ENCODE measurements at regions not wholly inside any gene's neighbourhood (a gene's known extent, or its start where the extent isn't known, plus 50 kb on each side); places are given as distances from the start of the nearest gene placed in this dataset.

DNA sequence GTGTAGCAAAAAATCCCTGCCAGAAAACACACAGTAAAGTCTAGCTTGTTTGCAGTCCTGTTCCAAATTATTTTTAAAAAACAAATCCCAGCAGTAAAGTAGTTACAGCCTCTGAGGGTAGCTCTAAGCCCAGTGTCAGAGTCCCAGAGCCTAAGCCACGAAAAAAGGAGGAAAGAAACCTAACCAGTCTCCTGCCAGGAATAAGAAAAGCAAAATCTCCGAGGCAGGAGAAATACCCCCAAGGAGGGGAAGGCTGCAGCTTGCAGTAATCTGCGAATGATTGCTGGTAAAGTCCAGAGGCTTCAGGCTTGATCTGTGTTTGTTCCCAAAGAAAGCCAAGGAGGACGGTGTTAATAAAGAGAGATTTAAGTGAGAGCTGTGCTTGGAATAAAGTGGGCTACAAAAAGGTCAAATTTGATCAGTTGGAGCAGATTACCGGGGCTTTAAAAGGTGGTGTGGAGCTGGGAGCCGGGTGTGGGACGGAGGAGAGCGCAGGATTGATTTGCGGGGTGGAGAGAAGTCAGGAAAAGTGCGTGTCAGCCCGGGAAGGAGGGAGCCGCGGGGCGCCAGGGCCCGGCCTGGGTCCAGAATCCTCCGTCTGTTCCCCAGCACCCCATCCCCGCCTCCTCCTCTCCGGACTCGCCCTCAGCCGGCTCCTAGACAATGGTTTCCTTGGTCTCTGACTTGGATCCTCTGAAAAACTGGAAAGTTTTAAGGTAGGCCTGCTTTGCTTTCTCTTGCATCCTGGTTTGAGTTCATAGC lies 219.4 kb upstream of the CELF2 start:
- TF ChIP-seq EZH2 (IDR thresholded peaks at IDR 0.05; ENCODE audit: insufficient read depth, poor library complexity, severe bottlenecking) = no peak
- TF ChIP-seq EZH2phosphoT487 (IDR thresholded peaks at IDR 0.05; ENCODE audit: insufficient read depth, low read depth) = no peak
